Fibroblast of lung (primary cell): ENCODE measurements at regions not wholly inside any gene's neighbourhood (a gene's known extent, or its start where the extent isn't known, plus 50 kb on each side); places are given as distances from the start of the nearest gene placed in this dataset.

Experiments used
- EZH2 ChIP-seq: IDR thresholded peaks from 2 replicates; pipeline ENCODE4 v1.5.1; 2012; ENCODE audit warnings: low read length, control low read depth, mild to moderate bottlenecking; ENCODE audit errors: missing control alignments
- TF ChIP-seq, protein P1 (sequence below), 2 donors: IDR thresholded peaks in 1 of 2; conservative IDR thresholded peaks in 1 of 2; 1 replicate in 1 of 2; 2 replicates in 1 of 2; pipeline ENCODE4 v1.5.1; 2011 to 2012; ENCODE audit warnings: low read length in 2 of 2, control low read depth in 1 of 2, inconsistent platforms in 1 of 2, low read depth in 1 of 2, mild to moderate bottlenecking in 1 of 2

DNA sequence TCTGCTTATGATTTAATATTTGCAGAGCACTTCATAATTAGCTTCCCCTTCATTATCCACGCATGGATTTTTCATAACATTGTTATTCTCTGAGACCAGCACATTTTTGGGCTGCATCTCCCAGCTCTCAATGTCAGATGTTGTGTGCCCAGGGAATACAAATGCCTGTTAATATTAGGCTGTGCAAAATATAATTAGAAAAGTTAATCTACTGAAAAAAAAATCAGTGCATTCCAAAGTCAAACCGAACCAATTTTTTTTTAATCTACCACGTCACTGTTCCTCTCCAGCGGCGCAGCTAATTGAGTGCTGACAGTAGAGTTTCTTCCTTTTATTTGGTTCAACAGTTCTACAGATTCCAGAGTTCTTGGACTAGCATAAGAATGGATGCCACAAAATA is 191.0 kb upstream of the RGS6 start:
- TF ChIP-seq, protein P1, sequence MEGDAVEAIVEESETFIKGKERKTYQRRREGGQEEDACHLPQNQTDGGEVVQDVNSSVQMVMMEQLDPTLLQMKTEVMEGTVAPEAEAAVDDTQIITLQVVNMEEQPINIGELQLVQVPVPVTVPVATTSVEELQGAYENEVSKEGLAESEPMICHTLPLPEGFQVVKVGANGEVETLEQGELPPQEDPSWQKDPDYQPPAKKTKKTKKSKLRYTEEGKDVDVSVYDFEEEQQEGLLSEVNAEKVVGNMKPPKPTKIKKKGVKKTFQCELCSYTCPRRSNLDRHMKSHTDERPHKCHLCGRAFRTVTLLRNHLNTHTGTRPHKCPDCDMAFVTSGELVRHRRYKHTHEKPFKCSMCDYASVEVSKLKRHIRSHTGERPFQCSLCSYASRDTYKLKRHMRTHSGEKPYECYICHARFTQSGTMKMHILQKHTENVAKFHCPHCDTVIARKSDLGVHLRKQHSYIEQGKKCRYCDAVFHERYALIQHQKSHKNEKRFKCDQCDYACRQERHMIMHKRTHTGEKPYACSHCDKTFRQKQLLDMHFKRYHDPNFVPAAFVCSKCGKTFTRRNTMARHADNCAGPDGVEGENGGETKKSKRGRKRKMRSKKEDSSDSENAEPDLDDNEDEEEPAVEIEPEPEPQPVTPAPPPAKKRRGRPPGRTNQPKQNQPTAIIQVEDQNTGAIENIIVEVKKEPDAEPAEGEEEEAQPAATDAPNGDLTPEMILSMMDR (conservative IDR thresholded peaks at IDR 0.05 in 1 of 2, IDR thresholded peaks at IDR 0.05 in 1 of 2; ENCODE audit: low read depth in 1 of 2, low read length in 2 of 2), result no peak
- TF ChIP-seq EZH2, result no peak
